ENCODE measurements at regions not wholly inside any gene's neighbourhood (a gene's known extent, or its start where the extent isn't known, plus 50 kb on each side); places are given as distances from the start of the nearest gene placed in this dataset.

GRCh38 chr11:131121426-131122333 lies 205.4 kb upstream of the SNX19 start:
- DNase-seq (ENCODE audit: low spot score), result no peak

- no peak for DNase-seq (ENCODE audit: low spot score)
These were observed 206.2 kb upstream of the SNX19 start for GRCh38 chr11:131122448-131122847.

GRCh38 chr11:131129474-131129873 lies 213.2 kb upstream of the SNX19 start:
- no peak for DNase-seq (ENCODE audit: low spot score)

GRCh38 chr11:131135611-131136010 lies 219.3 kb upstream of the SNX19 start:
- DNase-seq (ENCODE audit: low spot score), result no peak

- DNase-seq (ENCODE audit: low spot score), result no peak
These were observed 220.2 kb upstream of the SNX19 start for GRCh38 chr11:131136486-131136885.

- DNase-seq (ENCODE audit: low spot score), result no peak
These were observed 220.8 kb upstream of the SNX19 start for GRCh38 chr11:131137046-131137445.

- no peak for DNase-seq (ENCODE audit: low spot score)
These were observed 222.5 kb upstream of the SNX19 start for GRCh38 chr11:131138731-131139130.

GRCh38 chr11:131145791-131146190 lies 224.6 kb upstream of the NTM start:
- no peak for DNase-seq (ENCODE audit: low spot score)

- no peak for DNase-seq (ENCODE audit: low spot score)
These were observed 223.5 kb upstream of the NTM start for GRCh38 chr11:131146827-131147490.

- DNase-seq (ENCODE audit: low spot score), result no peak
These were observed 216.1 kb upstream of the NTM start for GRCh38 chr11:131154351-131154750.

- DNase-seq (ENCODE audit: low spot score), result peak; percentile 55
These were observed 212.7 kb upstream of the NTM start for GRCh38 chr11:131157678-131158077.

- no peak for DNase-seq (ENCODE audit: low spot score)
These were observed 209.6 kb upstream of the NTM start for GRCh38 chr11:131160846-131161245.

- DNase-seq (ENCODE audit: low spot score), result no peak
These were observed 206.8 kb upstream of the NTM start for GRCh38 chr11:131163613-131164012.

- no peak for DNase-seq (ENCODE audit: low spot score)
These were observed 205.4 kb upstream of the NTM start for GRCh38 chr11:131165036-131165435.

GRCh38 chr11:131168839-131169713 lies 201.3 kb upstream of the NTM start:
- DNase-seq (ENCODE audit: low spot score), result no peak

- no peak for DNase-seq (ENCODE audit: low spot score)
These were observed 198.4 kb upstream of the NTM start for GRCh38 chr11:131172011-131172410.

- no peak for DNase-seq (ENCODE audit: low spot score)
These were observed 192.4 kb upstream of the NTM start for GRCh38 chr11:131178020-131178419.

- DNase-seq (ENCODE audit: low spot score), result no peak
These were observed 191.8 kb upstream of the NTM start for GRCh38 chr11:131178596-131178995.

GRCh38 chr11:131179836-131180235 lies 190.6 kb upstream of the NTM start:
- no peak for DNase-seq (ENCODE audit: low spot score)

- no peak for DNase-seq (ENCODE audit: low spot score)
These were observed 184.5 kb upstream of the NTM start for GRCh38 chr11:131185915-131186314.

GRCh38 chr11:131186629-131187101 lies 183.8 kb upstream of the NTM start:
- no peak for DNase-seq (ENCODE audit: low spot score)

- DNase-seq (ENCODE audit: low spot score), result no peak
These were observed 180.0 kb upstream of the NTM start for GRCh38 chr11:131190446-131190845.

All from globus pallidus (tissue), 1 donor.